Epithelial cell of prostate (primary cell): ENCODE measurements at regions not wholly inside any gene's neighbourhood (a gene's known extent, or its start where the extent isn't known, plus 50 kb on each side); places are given as distances from the start of the nearest gene placed in this dataset.
A peak's percentile ranks its signal among the peaks of the same experiment; 100 is the strongest.

Experiments used
- DNase-seq: peaks from one replicate; pipeline ENCODE4 v3.0.0-alpha.2; 2011; ENCODE audit warnings: low read depth, low spot score
- H3K27ac ChIP-seq: fragments of 450-650 bp; 2 replicates; pipeline ENCODE4 v1.5.1; 2017; ENCODE audit warnings: mild to moderate bottlenecking

- DNase-seq, result no peak
- no peak overlapping the region for H3K27ac ChIP-seq
Measured at GRCh38 chr21:41689289-41689583, 77.6 kb downstream of the RIPK4 start.

GRCh38 chr21:41687633-41688032 lies 79.2 kb downstream of the RIPK4 start:
- no peak overlapping the region for H3K27ac ChIP-seq
- no peak for DNase-seq

- no peak overlapping the region for H3K27ac ChIP-seq
- no peak for DNase-seq
Measured at GRCh38 chr21:41686664-41687063, 80.2 kb downstream of the RIPK4 start.

GRCh38 chr21:41685511-41686149 lies 81.2 kb downstream of the RIPK4 start:
- DNase-seq, result no peak
- peak overlapping the region; percentile 99 for H3K27ac ChIP-seq

GRCh38 chr21:41684381-41685245 lies 82.2 kb downstream of the RIPK4 start:
- no peak for DNase-seq

GRCh38 chr21:41683815-41684214 lies 83.0 kb downstream of the RIPK4 start:
- H3K27ac ChIP-seq, result peak overlapping the region; percentile 99
- DNase-seq, result no peak

More at GRCh38 chr21:41684381-41685245, 82.2 kb downstream of the RIPK4 start:
- H3K27ac ChIP-seq, result peak overlapping the region; percentile 99

- peak overlapping the region; percentile 99 for H3K27ac ChIP-seq
Measured at GRCh38 chr21:41682719-41683179, 84.1 kb downstream of the RIPK4 start.

GRCh38 chr21:41681939-41682718 lies 84.7 kb downstream of the RIPK4 start:
- peak overlapping the region; percentile 99 for H3K27ac ChIP-seq

More at GRCh38 chr21:41682719-41683179, 84.1 kb downstream of the RIPK4 start:
- no peak for DNase-seq

GRCh38 chr21:41681348-41681801 lies 85.5 kb downstream of the RIPK4 start:
- DNase-seq, result no peak

More at GRCh38 chr21:41681939-41682718, 84.7 kb downstream of the RIPK4 start:
- no peak for DNase-seq

GRCh38 chr21:41680444-41681347 lies 86.2 kb downstream of the RIPK4 start:
- no peak for DNase-seq
- peak overlapping the region; percentile 99 for H3K27ac ChIP-seq

More at GRCh38 chr21:41681348-41681801, 85.5 kb downstream of the RIPK4 start:
- H3K27ac ChIP-seq, result peak overlapping the region; percentile 99

GRCh38 chr21:41678924-41679318 lies 87.9 kb downstream of the RIPK4 start:
- peak overlapping the region; percentile 99 for H3K27ac ChIP-seq
- DNase-seq, result peak; percentile 99

- peak overlapping the region; percentile 99 for H3K27ac ChIP-seq
- peak; percentile 96 for DNase-seq
Measured at GRCh38 chr21:41678016-41678923, 88.6 kb downstream of the RIPK4 start.

GRCh38 chr21:41677671-41678015 lies 89.2 kb downstream of the RIPK4 start:
- DNase-seq, result no peak
- peak overlapping the region; percentile 99 for H3K27ac ChIP-seq

- no peak overlapping the region for H3K27ac ChIP-seq
- DNase-seq, result no peak
Measured at GRCh38 chr21:41676198-41676597, 90.7 kb downstream of the RIPK4 start.

GRCh38 chr21:41675574-41675973 lies 91.3 kb downstream of the RIPK4 start:
- no peak for DNase-seq
- no peak overlapping the region for H3K27ac ChIP-seq

- DNase-seq, result no peak
- H3K27ac ChIP-seq, result no peak overlapping the region
Measured at GRCh38 chr21:41674402-41674801, 92.5 kb downstream of the RIPK4 start.

- no peak overlapping the region for H3K27ac ChIP-seq
- no peak for DNase-seq
Measured at GRCh38 chr21:41673596-41674335, 93.1 kb downstream of the RIPK4 start.

GRCh38 chr21:41673071-41673470 lies 93.8 kb downstream of the RIPK4 start:
- H3K27ac ChIP-seq, result no peak overlapping the region
- DNase-seq, result no peak
